Activated naive CD4-positive, alpha-beta T cell treated with anti-CD3 and anti-CD28 coated beads, Interleukin-2, amount 10 ng/mL, durations not matched to agents 7 days and 5 days (primary cell): ENCODE measurements at regions not wholly inside any gene's neighbourhood (a gene's known extent, or its start where the extent isn't known, plus 50 kb on each side); places are given as distances from the start of the nearest gene placed in this dataset.

ENCODE experiments used
- CTCF ChIA-PET: fragments of 350-600 bp; sonication (Branson Sonifier 250); formaldehyde crosslinking; loops from one replicate; lab custom pipeline; 2021; ENCODE audit warnings: antibody characterized with exemption; lab: Charles Lee
- DNase-seq: peaks from one replicate; pipeline ENCODE4 v3.0.0-alpha.2; 2020
- H3K27ac Mint-ChIP-seq: one replicate; pipeline ENCODE4 v1.8.0; 2021; ENCODE audit warnings: mild to moderate bottlenecking, moderate library complexity, mixed read lengths
- H3K27me3 Mint-ChIP-seq: one replicate; pipeline ENCODE4 v1.8.0; 2021; ENCODE audit warnings: mild to moderate bottlenecking, mixed read lengths
- H3K36me3 Mint-ChIP-seq: one replicate; pipeline ENCODE4 v1.8.0; 2021; ENCODE audit warnings: mixed read lengths
- H3K4me1 Mint-ChIP-seq: one replicate; pipeline ENCODE4 v1.8.0; 2021; ENCODE audit warnings: mixed read lengths
- H3K4me3 Mint-ChIP-seq: one replicate; pipeline ENCODE4 v1.8.0; 2021; ENCODE audit warnings: mild to moderate bottlenecking, moderate library complexity, mixed read lengths
- H3K9me3 Mint-ChIP-seq: one replicate; pipeline ENCODE4 v1.8.0; 2021; ENCODE audit warnings: mixed read lengths

DNA sequence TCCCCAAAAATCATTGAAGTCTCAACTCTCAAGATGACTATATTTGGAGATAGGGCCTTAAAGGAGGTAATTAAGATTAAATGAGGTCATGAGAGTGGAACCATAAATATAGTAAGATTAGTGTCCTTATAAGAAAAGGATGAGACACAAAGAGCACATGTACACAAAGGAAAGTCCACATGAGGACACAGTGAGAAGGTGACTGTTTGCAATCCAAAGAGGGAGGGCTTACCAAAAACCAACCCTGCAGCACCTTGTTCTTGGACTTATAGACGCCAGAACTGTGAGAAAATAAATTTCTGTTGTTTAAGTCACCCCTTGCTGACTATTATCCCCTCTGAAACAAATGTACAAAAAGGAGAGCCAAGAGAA lies 150.4 kb upstream of the SMLR1 start:
- DNase-seq: no peak
- H3K4me1 Mint-ChIP-seq: peaks cover 11% of the 10 kb centered on the region
- CTCF ChIA-PET: interaction anchor here (0.9 kb wide), 1 partner anchor 20 kb away, joined by 3 read pairs; no protein-coding TSS in a partner anchor

DNA sequence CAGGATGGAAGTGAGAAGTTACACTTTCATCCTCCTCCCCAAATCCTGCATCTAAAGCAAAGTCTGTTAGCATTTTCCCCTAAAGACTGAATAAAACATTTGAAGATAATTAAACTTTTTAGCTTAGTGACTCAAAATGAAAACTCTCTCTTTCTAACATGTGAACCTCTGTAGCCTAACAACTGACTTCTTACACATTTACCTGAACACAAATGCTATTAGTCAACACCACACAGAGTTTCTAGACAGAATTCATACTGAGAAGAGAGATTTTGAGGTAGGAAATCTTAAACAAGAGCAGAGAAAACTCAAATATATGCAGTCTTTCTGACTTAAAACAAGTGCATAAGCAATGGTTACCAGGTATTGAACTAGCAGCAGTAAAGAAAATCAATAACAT lies 149.9 kb upstream of the SMLR1 start:
- Mint-ChIP-seq H3K9me3 (peaks cover 18% of the 10 kb centered on the region), H3K4me1 (peaks cover 11% of the 10 kb centered on the region), H3K27me3 (no peaks in the 10 kb centered on the region), H3K27ac (no peak overlapping the region), H3K36me3 (peaks cover 4% of the 10 kb centered on the region), H3K4me3 (no peak overlapping the region)
- CTCF ChIA-PET: no interaction called here
- no peak for DNase-seq

More for the DNA sequence above, 150.4 kb upstream of the SMLR1 start:
- Mint-ChIP-seq H3K4me3 (no peak overlapping the region), H3K36me3 (peaks cover 5% of the 10 kb centered on the region), H3K27me3 (no peaks in the 10 kb centered on the region), H3K9me3 (peaks cover 18% of the 10 kb centered on the region), H3K27ac (no peak overlapping the region)

DNA sequence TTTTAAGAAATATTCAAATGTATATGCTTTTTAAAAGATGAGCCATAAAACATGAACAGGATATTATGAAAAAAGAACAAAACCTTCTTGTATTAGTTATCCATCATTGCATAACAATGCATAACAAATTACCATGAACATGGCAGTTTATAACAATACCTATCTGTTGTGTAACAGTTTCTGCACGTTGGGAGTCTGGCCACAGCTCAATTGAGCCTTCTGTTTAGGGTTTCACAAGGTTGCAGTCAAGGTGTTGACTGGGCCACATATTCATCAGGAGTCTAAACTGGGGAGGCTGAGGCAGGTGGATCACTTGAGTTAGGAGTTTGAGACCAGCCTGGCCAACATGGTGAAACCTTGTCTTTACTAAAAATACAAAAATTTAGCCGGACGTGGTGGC lies 149.4 kb upstream of the SMLR1 start:
- Mint-ChIP-seq H3K4me3 (no peak overlapping the region), H3K27me3 (no peaks in the 10 kb centered on the region), H3K36me3 (peaks cover 4% of the 10 kb centered on the region), H3K9me3 (peaks cover 18% of the 10 kb centered on the region), H3K4me1 (peaks cover 11% of the 10 kb centered on the region), H3K27ac (no peak overlapping the region)
- DNase-seq: no peak
- CTCF ChIA-PET: interaction anchor here (1.4 kb wide), 1 partner anchor 101 kb away, joined by 3 read pairs; no protein-coding TSS in a partner anchor

DNA sequence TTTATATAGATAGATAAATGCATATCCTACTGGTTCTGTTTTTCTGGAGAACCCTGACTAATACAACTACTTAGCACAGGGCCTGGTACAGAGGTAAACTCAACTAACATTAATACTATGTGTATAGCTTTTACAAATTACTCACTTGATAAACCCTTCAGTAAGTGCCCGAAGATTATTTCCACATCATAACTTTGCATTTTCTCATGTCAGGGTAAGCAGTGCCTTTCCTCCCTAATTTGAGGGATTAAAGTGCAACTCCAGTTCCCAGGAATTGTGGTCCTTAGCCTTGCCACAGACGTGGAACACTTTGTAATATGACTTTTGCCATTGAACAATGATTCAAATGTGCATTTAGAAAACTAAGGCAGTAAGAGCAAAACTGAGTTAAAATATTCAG lies 147.5 kb upstream of the SMLR1 start:
- CTCF ChIA-PET: no interaction called here

DNA sequence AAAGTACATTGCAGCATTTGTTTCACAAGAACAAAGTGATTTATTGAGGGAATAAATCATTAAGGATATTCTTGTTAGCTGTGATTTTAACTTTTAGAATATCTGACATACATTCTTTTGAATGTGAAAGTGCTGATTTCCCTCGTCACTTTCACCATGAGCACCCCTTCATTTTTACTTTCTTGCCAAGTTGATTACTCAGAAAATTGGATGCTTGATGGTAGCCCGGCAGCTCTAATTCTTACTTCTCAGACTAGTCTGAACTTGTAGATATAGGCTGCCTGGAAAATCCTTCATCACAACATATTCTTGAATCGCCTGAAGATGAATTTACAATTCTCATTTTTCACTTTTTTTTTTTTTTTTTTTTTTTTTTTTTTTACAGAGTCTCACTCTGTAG lies 147.1 kb upstream of the SMLR1 start:
- Mint-ChIP-seq H3K4me3 (no peak overlapping the region), H3K27me3 (no peaks in the 10 kb centered on the region), H3K27ac (no peak overlapping the region), H3K4me1 (peaks cover 11% of the 10 kb centered on the region), H3K9me3 (peaks cover 20% of the 10 kb centered on the region), H3K36me3 (peaks cover 4% of the 10 kb centered on the region)
- no peak for DNase-seq
- CTCF ChIA-PET: no interaction called here

More for the DNA sequence above, 147.5 kb upstream of the SMLR1 start:
- Mint-ChIP-seq H3K27ac (no peak overlapping the region), H3K36me3 (peaks cover 4% of the 10 kb centered on the region), H3K9me3 (peaks cover 20% of the 10 kb centered on the region), H3K4me1 (peaks cover 11% of the 10 kb centered on the region), H3K4me3 (no peak overlapping the region), H3K27me3 (no peaks in the 10 kb centered on the region)
- no peak for DNase-seq

DNA sequence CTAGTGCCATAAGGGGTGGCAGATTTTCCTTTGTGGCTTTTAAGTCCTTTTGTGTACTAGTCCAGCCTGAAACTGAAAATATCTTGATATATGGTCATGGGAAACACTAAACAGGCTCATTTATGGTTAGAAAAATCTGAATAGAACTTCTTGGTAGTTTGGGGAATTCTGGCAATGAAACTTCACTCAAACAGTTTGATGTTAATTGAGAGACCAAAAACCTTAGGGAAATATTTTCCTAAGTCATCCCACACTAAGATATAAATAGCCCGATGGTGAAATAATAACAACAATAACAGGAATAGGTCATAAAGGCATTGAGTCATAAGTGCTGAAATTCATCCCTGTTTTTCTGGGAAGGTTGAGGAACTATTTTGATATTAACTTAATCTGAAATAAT lies 146.2 kb upstream of the SMLR1 start:
- CTCF ChIA-PET: interaction anchor here (0.7 kb wide), 1 partner anchor 15 kb away, joined by 3 read pairs; no protein-coding TSS in a partner anchor
- H3K27me3 Mint-ChIP-seq: no peaks in the 10 kb centered on the region
- H3K4me1 Mint-ChIP-seq: peaks cover 10% of the 10 kb centered on the region
- no peak overlapping the region for H3K4me3 Mint-ChIP-seq
- H3K9me3 Mint-ChIP-seq: peaks cover 23% of the 10 kb centered on the region
- H3K36me3 Mint-ChIP-seq: peaks cover 4% of the 10 kb centered on the region
- DNase-seq: no peak
- no peak overlapping the region for H3K27ac Mint-ChIP-seq

DNA sequence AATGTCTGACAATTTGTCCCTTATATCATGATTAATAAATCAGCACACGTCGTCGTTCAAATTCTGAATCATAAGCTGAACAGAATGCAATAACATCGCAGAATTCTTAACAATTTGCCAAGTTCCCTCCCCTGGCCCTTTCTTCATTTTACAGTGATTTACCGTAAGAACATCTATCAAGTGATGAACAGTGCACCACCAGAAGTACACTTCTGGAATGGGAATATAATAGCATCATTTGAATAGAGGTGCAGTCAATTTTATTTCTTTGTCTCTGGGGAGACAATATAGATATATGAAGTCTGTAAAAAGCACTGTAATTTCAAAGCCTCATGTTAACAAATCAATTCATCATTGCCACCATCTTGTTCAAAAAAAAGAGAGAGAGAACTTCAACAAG lies 145.1 kb upstream of the SMLR1 start:
- Mint-ChIP-seq H3K36me3 (peaks cover 4% of the 10 kb centered on the region), H3K27ac (no peak overlapping the region), H3K4me1 (no peaks in the 10 kb centered on the region), H3K9me3 (peaks cover 21% of the 10 kb centered on the region), H3K27me3 (no peaks in the 10 kb centered on the region), H3K4me3 (no peak overlapping the region)
- DNase-seq: no peak
- CTCF ChIA-PET: no interaction called here

DNA sequence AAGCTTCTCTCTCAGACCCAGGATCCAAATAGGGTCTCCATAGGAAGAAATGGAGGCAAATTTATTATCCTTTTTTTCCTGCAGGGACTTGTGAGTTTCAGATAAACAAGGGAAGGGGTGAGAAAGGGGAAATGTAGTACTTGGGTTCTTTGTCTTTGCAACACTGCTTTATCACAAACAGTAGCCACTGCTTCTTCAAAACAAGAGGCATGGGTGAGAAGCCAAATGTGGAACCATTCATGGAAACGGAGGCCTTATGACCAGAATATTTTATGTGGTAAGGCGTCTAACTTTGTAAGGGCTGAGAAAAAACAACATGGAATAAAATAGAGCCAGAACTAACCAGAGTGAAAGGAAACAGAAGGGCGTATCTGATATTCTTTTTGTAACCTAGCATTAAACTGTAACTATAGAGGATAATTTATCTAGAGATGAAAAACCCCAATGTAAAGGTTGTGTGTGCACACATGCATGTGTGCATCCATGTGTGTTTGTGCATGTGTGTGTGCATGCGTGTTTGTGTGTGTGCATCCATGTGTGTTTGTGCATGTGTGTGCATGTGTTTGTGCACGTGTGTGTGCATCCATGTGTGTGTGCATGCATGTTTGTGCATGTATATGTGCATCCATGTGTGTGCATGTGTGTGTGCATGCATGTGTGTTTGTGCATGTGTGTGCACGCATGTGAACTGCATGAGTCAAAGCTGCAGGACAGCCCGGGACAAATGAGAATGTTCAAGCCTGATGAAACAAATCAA lies 143.3 kb upstream of the SMLR1 start:
- Mint-ChIP-seq H3K4me1 (no peaks in the 10 kb centered on the region), H3K9me3 (peaks cover 9% of the 10 kb centered on the region), H3K27me3 (no peaks in the 10 kb centered on the region), H3K27ac (no peak overlapping the region), H3K36me3 (peaks cover 2% of the 10 kb centered on the region), H3K4me3 (no peak overlapping the region)
- no peak for DNase-seq
- CTCF ChIA-PET: no interaction called here

DNA sequence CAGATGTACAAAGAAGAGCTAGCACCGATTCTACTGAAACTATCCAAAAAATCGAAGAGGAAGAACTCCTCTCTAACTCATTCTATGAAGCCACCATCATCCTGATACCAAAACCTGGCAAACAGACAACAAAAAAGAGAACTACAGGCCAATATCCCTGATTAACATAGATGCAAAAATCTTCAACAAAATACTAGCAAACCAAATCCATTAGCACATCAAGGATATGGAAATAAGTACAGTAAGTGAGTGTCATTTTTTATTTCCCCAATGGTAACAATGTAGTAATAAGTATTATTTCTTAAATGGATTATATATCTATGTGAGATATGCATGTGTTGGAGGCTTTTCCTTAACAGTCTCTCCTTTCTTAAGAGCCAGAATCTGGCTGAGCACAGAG lies 134.5 kb upstream of the SMLR1 start:
- Mint-ChIP-seq H3K9me3 (peaks cover 17% of the 10 kb centered on the region), H3K4me3 (no peak overlapping the region), H3K27me3 (no peaks in the 10 kb centered on the region), H3K27ac (no peak overlapping the region), H3K36me3 (peaks cover 23% of the 10 kb centered on the region), H3K4me1 (peaks cover 46% of the 10 kb centered on the region)
- CTCF ChIA-PET: no interaction called here
- DNase-seq: no peak

DNA sequence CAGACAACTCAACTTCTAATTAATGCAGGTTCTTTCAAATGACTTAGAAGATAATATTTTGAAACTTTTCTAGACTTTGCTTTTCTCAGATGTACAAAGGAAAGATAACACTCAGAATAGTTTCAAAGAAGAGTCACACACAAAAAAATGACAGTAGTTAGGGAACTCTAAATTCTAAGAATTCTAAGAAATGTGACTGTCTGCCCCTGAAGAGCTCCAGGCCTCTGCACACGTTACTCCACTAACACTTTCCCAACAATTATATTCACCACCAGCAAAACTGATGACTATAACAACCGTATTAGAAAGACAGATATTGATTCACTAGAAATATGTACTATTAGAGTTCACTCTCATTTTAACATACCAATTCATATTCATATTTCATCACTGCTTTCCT lies 133.3 kb upstream of the SMLR1 start:
- DNase-seq: no peak
- no peaks in the 10 kb centered on the region for H3K27me3 Mint-ChIP-seq
- no peak overlapping the region for H3K4me3 Mint-ChIP-seq
- peaks cover 17% of the 10 kb centered on the region for H3K9me3 Mint-ChIP-seq
- CTCF ChIA-PET: interaction anchor here (1.3 kb wide), 1 partner anchor 328 kb away, joined by 5 read pairs; the partner anchor contains the start of gene TMEM200A
- H3K27ac Mint-ChIP-seq: no peak overlapping the region
- H3K36me3 Mint-ChIP-seq: peaks cover 23% of the 10 kb centered on the region
- H3K4me1 Mint-ChIP-seq: peaks cover 53% of the 10 kb centered on the region

DNA sequence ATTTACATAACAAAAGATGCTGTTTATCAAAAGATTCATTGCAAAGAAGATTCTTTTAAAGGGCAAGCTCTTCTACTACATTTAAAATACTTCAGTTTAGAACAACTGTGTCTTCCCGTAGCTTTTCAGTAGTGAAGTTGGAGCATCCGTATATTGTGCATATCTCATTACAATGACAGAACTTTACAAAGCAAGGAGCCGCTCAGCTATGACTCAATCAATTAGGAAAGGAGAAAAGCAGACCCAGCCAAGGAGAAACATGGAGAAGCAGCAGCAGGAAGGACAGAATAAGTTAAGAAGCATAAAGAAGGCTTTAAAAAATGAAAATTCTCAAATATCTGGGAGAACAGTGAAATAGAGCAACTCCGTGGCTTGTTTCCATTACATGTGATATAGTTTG lies 132.6 kb upstream of the SMLR1 start:
- no peak for DNase-seq
- peaks cover 23% of the 10 kb centered on the region for H3K36me3 Mint-ChIP-seq
- H3K4me3 Mint-ChIP-seq: no peak overlapping the region
- H3K9me3 Mint-ChIP-seq: peaks cover 17% of the 10 kb centered on the region
- H3K4me1 Mint-ChIP-seq: peaks cover 53% of the 10 kb centered on the region
- CTCF ChIA-PET: no interaction called here
- H3K27ac Mint-ChIP-seq: no peak overlapping the region
- no peaks in the 10 kb centered on the region for H3K27me3 Mint-ChIP-seq

DNA sequence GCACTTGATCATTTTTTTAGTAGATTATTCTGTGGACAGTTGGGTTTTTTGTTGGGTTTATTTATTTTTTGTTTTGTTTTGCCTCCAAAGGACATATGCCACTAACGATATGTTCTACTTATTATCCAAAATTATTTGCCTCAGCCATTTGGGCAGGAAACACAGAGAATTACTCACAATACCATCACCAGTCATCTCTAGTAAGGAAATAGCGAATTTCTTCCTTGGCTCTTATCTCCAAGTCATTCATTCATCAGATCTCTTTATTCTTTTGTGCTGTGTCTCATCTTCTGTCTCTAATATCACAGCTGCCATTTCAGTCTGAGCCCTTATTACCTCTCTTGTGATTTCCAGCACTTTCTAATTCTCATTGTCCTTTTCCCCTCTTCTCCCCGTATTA lies 130.4 kb upstream of the SMLR1 start:
- Mint-ChIP-seq H3K9me3 (peaks cover 18% of the 10 kb centered on the region), H3K27ac (peak overlapping the region; percentile 64), H3K4me3 (no peak overlapping the region), H3K36me3 (peaks cover 23% of the 10 kb centered on the region), H3K4me1 (peaks cover 64% of the 10 kb centered on the region), H3K27me3 (no peaks in the 10 kb centered on the region)
- CTCF ChIA-PET: interaction anchor here (0.7 to 3.9 kb wide), 6 partner anchors 15 to 375 kb away, joined by 3 to 23 read pairs (median 12); no protein-coding TSS in a partner anchor
- no peak for DNase-seq

DNA sequence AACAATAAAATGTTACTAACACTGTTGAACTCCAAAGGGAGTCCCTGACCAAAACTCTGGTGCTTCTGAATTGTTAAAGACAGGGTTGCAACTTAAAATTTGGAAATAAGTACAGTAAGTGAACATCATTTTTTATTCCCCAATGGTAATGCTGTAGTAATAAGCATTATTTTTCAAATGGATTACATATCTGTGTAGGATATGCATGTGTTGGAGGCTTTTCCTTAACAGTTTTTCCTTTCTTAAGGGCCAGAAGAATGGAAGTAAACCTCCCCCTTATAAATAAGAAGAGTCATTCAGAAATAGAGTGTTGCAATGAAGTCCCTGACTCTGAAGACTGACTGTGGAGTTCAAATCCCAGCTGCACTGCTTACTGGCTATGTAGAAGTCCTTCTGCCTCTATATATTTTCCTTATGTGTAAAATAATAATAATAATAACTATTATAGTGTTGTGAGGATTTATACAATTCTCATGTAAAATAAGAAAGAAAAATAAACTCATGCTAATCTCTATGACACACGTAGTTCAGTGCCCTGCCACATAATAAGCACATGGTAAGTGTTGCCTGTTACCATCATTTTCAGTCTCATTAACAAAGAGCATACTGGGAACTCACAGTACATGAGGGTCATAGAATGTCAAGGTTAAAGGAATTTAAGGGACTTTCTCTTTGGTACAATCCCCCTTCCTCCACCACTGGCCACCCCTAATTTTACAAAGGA lies 129.8 kb upstream of the SMLR1 start:
- Mint-ChIP-seq H3K27me3 (no peaks in the 10 kb centered on the region), H3K4me3 (no peak overlapping the region), H3K36me3 (peaks cover 23% of the 10 kb centered on the region), H3K4me1 (peaks cover 65% of the 10 kb centered on the region), H3K27ac (peak overlapping the region; percentile 64), H3K9me3 (peaks cover 14% of the 10 kb centered on the region)
- no peak for DNase-seq
- CTCF ChIA-PET: interaction anchor here (0.7 to 4.1 kb wide), 22 partner anchors 17 to 1198 kb away, joined by 3 to 41 read pairs (median 4); partner anchors contain the start of gene TMEM200A

DNA sequence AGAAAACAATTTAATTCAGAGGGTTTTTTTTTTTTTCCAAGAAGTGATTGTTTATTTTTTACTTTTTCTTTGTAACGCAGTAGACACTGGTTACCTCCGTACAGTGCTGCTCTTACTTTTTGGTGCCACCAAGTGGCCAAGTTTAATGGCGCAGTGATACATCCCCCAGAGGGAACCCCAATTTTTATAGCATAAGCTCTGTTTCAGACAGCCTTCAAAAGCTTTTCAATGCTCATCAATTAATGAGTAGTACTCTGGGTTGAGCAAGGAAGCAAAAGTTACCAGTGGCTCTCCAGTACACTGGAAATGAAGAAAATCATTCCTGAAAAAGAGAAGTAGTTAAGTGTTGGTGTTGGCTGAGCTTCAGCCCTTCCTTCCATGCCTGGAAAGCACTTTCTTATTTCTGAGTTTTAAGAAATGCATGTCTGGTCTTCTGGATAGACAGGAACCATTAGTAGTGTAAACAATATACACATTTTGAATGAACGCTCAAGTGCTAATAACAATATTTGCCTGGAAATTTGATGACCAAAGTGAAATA lies 129.1 kb upstream of the SMLR1 start:
- CTCF ChIA-PET: interaction anchor here (0.5 to 4.1 kb wide), 41 partner anchors 16 to 1199 kb away, joined by 3 to 41 read pairs (median 4); partner anchors contain the start of gene TMEM200A
- no peaks in the 10 kb centered on the region for H3K27me3 Mint-ChIP-seq
- peak; percentile 84 for DNase-seq
- H3K4me1 Mint-ChIP-seq: peaks cover 61% of the 10 kb centered on the region
- H3K27ac Mint-ChIP-seq: peak overlapping the region; percentile 13
- H3K4me3 Mint-ChIP-seq: no peak overlapping the region
- peaks cover 24% of the 10 kb centered on the region for H3K36me3 Mint-ChIP-seq
- H3K9me3 Mint-ChIP-seq: peaks cover 16% of the 10 kb centered on the region
